ENCODE measurements at regions not wholly inside any gene's neighbourhood (a gene's known extent, or its start where the extent isn't known, plus 50 kb on each side); places are given as distances from the start of the nearest gene placed in this dataset.

GRCh38 chr5:167049771-167050567 lies 1241.5 kb upstream of the WWC1 start:
- Histone ChIP-seq H3K36me3 (ENCODE audit: control insufficient read depth, insufficient read depth, low read length) (no peaks in the 10 kb centered on the region), H3K4me3 (ENCODE audit: low read length) (no peak overlapping the region), H3K4me1 (ENCODE audit: control insufficient read depth, insufficient read depth, low read length) (no peaks in the 10 kb centered on the region), H3K27ac (ENCODE audit: low read length) (no peak overlapping the region), H3K27me3 (ENCODE audit: control insufficient read depth, insufficient read depth, low read length) (no peaks in the 10 kb centered on the region), H3K9me3 (ENCODE audit: control insufficient read depth, insufficient read depth, low read length) (no peaks in the 10 kb centered on the region)
- TF ChIP-seq CTCF (IDR thresholded peaks at IDR 0.05): no peak
- Mint-ChIP-seq H3K36me3 (no peaks in the 10 kb centered on the region), H3K4me3 (no peak overlapping the region), H3K27ac (no peak overlapping the region), H3K27me3 (ENCODE audit: low read depth in 2 of 2) (no peaks in the 10 kb centered on the region), H3K9me3 (peaks cover 0 to 8% of the 10 kb centered on the region in 2 donors), H3K4me1 (no peaks in the 10 kb centered on the region)
- ATAC-seq (no peak), DNase-seq (no peak)
- intact Hi-C loops (cut with micrococcal nuclease): no loop called here
- 90% methylated on average over 10 of the region's 10 CpGs for WGBS (ENCODE audit: insufficient coverage)

GRCh38 chr5:167050568-167051401 lies 1240.7 kb upstream of the WWC1 start:
- H3K4me3 ChIP-seq (ENCODE audit: low read length): no peak overlapping the region
- H3K9me3 ChIP-seq (ENCODE audit: control insufficient read depth, insufficient read depth, low read length): no peaks in the 10 kb centered on the region
- DNase-seq (no peak), ATAC-seq (no peak)
- no peaks in the 10 kb centered on the region for H3K36me3 ChIP-seq (ENCODE audit: control insufficient read depth, insufficient read depth, low read length)
- Mint-ChIP-seq H3K27me3 (ENCODE audit: low read depth in 2 of 2) (no peaks in the 10 kb centered on the region), H3K4me1 (no peaks in the 10 kb centered on the region), H3K27ac (no peak overlapping the region), H3K4me3 (no peak overlapping the region), H3K9me3 (peaks cover 3 to 11% of the 10 kb centered on the region in 2 donors), H3K36me3 (no peaks in the 10 kb centered on the region)
- 63% methylated on average over 7 of the region's 8 CpGs for WGBS (ENCODE audit: insufficient coverage)
- no peak overlapping the region for H3K27ac ChIP-seq (ENCODE audit: low read length)
- H3K27me3 ChIP-seq (ENCODE audit: control insufficient read depth, insufficient read depth, low read length): no peaks in the 10 kb centered on the region
- intact Hi-C loops (cut with micrococcal nuclease): no loop called here
- TF ChIP-seq CTCF (IDR thresholded peaks at IDR 0.05): no peak
- H3K4me1 ChIP-seq (ENCODE audit: control insufficient read depth, insufficient read depth, low read length): no peaks in the 10 kb centered on the region

- Mint-ChIP-seq H3K4me1 (no peaks in the 10 kb centered on the region), H3K27me3 (ENCODE audit: low read depth in 2 of 2) (no peaks in the 10 kb centered on the region), H3K4me3 (no peak overlapping the region), H3K36me3 (no peaks in the 10 kb centered on the region), H3K27ac (no peak overlapping the region), H3K9me3 (peaks cover 3 to 11% of the 10 kb centered on the region in 2 donors)
- H3K27ac ChIP-seq (ENCODE audit: low read length): no peak overlapping the region
- H3K27me3 ChIP-seq (ENCODE audit: control insufficient read depth, insufficient read depth, low read length): no peaks in the 10 kb centered on the region
- H3K4me1 ChIP-seq (ENCODE audit: control insufficient read depth, insufficient read depth, low read length): no peaks in the 10 kb centered on the region
- intact Hi-C loops (cut with micrococcal nuclease): no loop called here
- no peaks in the 10 kb centered on the region for H3K9me3 ChIP-seq (ENCODE audit: control insufficient read depth, insufficient read depth, low read length)
- no peaks in the 10 kb centered on the region for H3K36me3 ChIP-seq (ENCODE audit: control insufficient read depth, insufficient read depth, low read length)
- H3K4me3 ChIP-seq (ENCODE audit: low read length): no peak overlapping the region
- no peak for TF ChIP-seq CTCF (IDR thresholded peaks at IDR 0.05)
- ATAC-seq: no peak
- no peak for DNase-seq
- WGBS (ENCODE audit: insufficient coverage): 87% methylated on average over 4 of the region's 7 CpGs
Observed at GRCh38 chr5:167051402-167051768, 1240.1 kb upstream of the WWC1 start.

Measured in natural killer cell (primary cell).